Type B pancreatic cell (in vitro differentiated cells): ENCODE measurements at regions not wholly inside any gene's neighbourhood (a gene's known extent, or its start where the extent isn't known, plus 50 kb on each side); places are given as distances from the start of the nearest gene placed in this dataset.

ENCODE experiments used
- DNase-seq: peaks from one replicate; pipeline ENCODE4 v3.0.0; 2021; ENCODE audit warnings: mixed read lengths; ENCODE audit not compliant: unreplicated experiment; ENCODE audit errors: extremely low spot score
- H3K27ac Mint-ChIP-seq: 2 replicates; pipeline ENCODE4 v1.8.0; 2021; ENCODE audit warnings: mild to moderate bottlenecking, mixed read lengths
- H3K27me3 Mint-ChIP-seq: 2 replicates; pipeline ENCODE4 v1.8.0; 2021; ENCODE audit warnings: mixed read lengths
- H3K36me3 Mint-ChIP-seq: 2 replicates; pipeline ENCODE4 v1.8.0; 2021; ENCODE audit warnings: mixed read lengths
- H3K4me1 Mint-ChIP-seq: one replicate; pipeline ENCODE4 v1.8.0; 2021; ENCODE audit warnings: mixed read lengths; ENCODE audit not compliant: unreplicated experiment
- H3K4me3 Mint-ChIP-seq: 2 replicates; pipeline ENCODE4 v1.8.0; 2021; ENCODE audit warnings: mild to moderate bottlenecking, mixed read lengths
- H3K9me3 Mint-ChIP-seq: 2 replicates; pipeline ENCODE4 v1.8.0; 2021; ENCODE audit warnings: mixed read lengths
- TF ChIP-seq, protein P1 (sequence below): fragments of 200-600 bp; sonication (generic); conservative IDR thresholded peaks from 2 replicates; pipeline ENCODE4 v1.5.0; 2021; ENCODE audit warnings: antibody characterized with exemption, mild to moderate bottlenecking

DNA sequence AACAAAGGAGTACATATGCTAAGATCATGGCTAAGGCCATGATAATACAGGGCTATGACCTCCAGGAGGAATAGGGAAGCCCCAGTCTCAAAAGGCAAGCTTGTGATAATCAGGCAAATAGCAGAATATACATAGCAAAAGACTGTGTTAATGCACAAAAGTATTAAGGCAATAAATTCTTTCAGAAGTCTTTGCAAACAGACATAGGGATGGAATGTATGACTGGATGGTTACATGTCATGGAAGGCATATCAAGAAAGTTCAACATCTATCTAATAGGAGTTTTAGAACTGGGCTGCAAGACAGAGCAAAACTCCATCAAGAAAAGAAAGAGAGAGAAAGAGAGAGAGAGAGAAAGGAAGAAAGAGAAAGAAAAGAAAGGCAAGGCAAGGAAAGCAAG is 264.5 kb upstream of the CDH6 start:
- Mint-ChIP-seq H3K4me1 (peaks cover 12% of the 10 kb centered on the region), H3K9me3 (no peaks in the 10 kb centered on the region), H3K4me3 (no peak overlapping the region), H3K27ac (no peak overlapping the region), H3K36me3 (no peaks in the 10 kb centered on the region), H3K27me3 (peaks cover 8% of the 10 kb centered on the region)
- TF ChIP-seq, protein P1, sequence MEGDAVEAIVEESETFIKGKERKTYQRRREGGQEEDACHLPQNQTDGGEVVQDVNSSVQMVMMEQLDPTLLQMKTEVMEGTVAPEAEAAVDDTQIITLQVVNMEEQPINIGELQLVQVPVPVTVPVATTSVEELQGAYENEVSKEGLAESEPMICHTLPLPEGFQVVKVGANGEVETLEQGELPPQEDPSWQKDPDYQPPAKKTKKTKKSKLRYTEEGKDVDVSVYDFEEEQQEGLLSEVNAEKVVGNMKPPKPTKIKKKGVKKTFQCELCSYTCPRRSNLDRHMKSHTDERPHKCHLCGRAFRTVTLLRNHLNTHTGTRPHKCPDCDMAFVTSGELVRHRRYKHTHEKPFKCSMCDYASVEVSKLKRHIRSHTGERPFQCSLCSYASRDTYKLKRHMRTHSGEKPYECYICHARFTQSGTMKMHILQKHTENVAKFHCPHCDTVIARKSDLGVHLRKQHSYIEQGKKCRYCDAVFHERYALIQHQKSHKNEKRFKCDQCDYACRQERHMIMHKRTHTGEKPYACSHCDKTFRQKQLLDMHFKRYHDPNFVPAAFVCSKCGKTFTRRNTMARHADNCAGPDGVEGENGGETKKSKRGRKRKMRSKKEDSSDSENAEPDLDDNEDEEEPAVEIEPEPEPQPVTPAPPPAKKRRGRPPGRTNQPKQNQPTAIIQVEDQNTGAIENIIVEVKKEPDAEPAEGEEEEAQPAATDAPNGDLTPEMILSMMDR: no peak
- no peak for DNase-seq

DNA sequence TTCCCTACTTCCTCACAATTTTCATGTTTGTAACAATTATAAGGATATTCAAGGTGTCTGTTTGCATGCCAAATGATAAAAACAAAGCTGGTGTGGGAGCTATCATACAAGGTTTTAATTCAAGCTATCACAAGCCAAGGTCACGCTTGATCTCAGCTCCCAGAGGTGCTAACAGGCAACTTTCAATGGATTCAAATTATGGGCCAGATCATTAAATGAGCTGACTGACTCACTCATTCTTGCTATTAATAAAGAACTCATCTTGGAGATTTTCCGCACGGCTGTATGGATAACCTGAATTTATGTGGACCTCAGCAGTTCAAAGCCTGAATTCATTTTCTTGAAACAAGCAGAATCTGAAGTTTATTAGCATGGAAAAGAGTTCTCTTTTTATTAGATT is 267.3 kb upstream of the CDH6 start:
- Mint-ChIP-seq H3K27me3 (no peaks in the 10 kb centered on the region), H3K9me3 (no peaks in the 10 kb centered on the region), H3K36me3 (no peaks in the 10 kb centered on the region), H3K4me3 (no peak overlapping the region), H3K4me1 (peaks cover 4% of the 10 kb centered on the region), H3K27ac (no peak overlapping the region)
- no peak for DNase-seq
- TF ChIP-seq, protein P1: no peak

DNA sequence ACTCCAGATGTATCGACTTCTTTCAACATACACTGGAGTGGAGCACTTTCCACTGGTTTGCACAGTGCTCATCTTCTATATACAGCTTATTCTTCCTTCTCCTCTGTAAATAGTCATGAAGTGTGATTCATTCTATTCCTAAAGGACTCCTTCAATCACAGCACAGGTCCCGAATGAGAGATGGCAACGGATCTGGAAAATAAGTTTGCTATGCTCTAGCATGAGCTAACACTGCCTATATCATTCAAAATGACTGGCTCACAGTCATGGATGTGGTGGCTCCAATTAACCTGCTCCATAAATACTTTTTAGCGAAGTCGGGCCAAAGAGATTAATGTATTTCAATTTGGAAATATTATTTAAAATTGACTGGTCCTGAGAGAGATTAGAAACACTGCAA is 272.1 kb upstream of the CDH6 start:
- H3K4me1 Mint-ChIP-seq: peaks cover 4% of the 10 kb centered on the region
- H3K27ac Mint-ChIP-seq: no peak overlapping the region
- H3K36me3 Mint-ChIP-seq: no peaks in the 10 kb centered on the region
- peaks cover 4% of the 10 kb centered on the region for H3K27me3 Mint-ChIP-seq
- no peak overlapping the region for H3K4me3 Mint-ChIP-seq
- no peak for DNase-seq
- TF ChIP-seq, protein P1: no peak
- no peaks in the 10 kb centered on the region for H3K9me3 Mint-ChIP-seq

DNA sequence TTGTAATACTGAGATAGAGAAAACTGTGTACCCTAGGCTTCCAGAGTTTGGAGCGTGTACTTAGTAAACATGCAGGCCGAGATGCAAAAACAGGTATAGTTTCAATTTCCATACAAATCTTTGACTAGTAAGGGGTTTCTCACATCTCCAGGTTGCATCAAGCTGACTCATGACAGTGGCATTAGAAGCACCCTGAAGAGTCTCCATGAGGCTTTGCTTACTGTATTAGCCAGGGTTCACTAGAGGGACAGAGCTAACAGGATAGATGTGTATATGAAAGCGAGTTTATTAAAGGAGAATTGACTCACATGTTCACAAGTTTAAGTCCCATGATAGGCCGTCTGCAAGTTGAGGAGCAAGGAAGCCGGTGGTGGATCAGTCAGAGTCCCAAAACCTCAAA is 275.3 kb upstream of the CDH6 start:
- Mint-ChIP-seq H3K27me3 (peaks cover 4% of the 10 kb centered on the region), H3K4me1 (no peaks in the 10 kb centered on the region), H3K9me3 (no peaks in the 10 kb centered on the region), H3K36me3 (no peaks in the 10 kb centered on the region), H3K27ac (no peak overlapping the region), H3K4me3 (no peak overlapping the region)
- TF ChIP-seq, protein P1: no peak
- no peak for DNase-seq

DNA sequence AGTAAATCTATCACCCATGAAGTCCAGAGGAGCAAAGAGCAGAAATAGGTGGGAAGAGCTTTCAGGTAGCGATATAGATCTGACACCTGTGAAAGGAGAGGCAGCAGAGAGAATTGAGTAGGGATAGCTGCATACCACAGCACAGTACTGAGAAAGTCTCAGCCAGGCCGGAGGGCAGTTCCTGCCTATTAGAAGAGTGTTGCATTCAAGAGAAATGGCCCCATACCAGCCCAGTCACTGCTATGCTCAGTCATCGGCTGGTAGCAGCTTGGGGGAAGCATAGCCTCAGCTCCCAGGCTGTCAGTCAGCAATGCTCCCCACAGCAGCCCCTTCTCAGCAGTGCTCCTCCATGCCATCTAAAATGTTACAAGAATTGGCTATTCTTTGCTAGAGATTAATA is 285.1 kb upstream of the CDH6 start:
- Mint-ChIP-seq H3K27me3 (no peaks in the 10 kb centered on the region), H3K4me1 (no peaks in the 10 kb centered on the region), H3K4me3 (no peak overlapping the region), H3K9me3 (no peaks in the 10 kb centered on the region), H3K27ac (no peak overlapping the region), H3K36me3 (no peaks in the 10 kb centered on the region)
- DNase-seq: no peak
- TF ChIP-seq, protein P1: no peak

DNA sequence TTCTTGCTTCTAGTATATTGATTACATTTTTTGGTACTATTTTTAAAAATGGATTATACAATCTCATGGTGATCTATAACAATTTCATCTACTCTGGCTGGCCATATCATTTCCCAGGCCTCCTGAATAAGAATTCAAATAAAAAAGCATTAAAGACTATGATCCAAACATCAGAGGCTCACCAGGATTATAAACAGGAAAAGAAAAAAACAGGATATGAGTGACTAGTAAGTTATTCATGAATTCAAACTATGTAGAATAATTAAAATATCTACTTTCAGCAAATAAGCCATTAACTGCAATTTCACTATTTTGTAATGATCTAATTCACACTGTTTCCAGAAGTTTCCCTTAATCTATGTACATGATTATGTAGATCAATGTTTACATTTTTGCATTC is 293.1 kb upstream of the CDH6 start:
- H3K4me3 Mint-ChIP-seq: no peak overlapping the region
- DNase-seq: no peak
- H3K4me1 Mint-ChIP-seq: no peaks in the 10 kb centered on the region
- no peaks in the 10 kb centered on the region for H3K9me3 Mint-ChIP-seq
- no peaks in the 10 kb centered on the region for H3K36me3 Mint-ChIP-seq
- TF ChIP-seq, protein P1: no peak
- H3K27ac Mint-ChIP-seq: no peak overlapping the region
- peaks cover 3% of the 10 kb centered on the region for H3K27me3 Mint-ChIP-seq
